Loucy (cell line): ENCODE measurements at regions not wholly inside any gene's neighbourhood (a gene's known extent, or its start where the extent isn't known, plus 50 kb on each side); places are given as distances from the start of the nearest gene placed in this dataset.
"Not testable (repeated sequence)": the region's sequence is repeated elsewhere in the genome, so short reads cannot be mapped to it uniquely, and the experiment has no call there.

ENCODE experiments used
- EZH2phosphoT487 ChIP-seq: fragments of 200-600 bp; IDR thresholded peaks from 2 replicates; pipeline ENCODE4 v1.6.1; 2018; ENCODE audit warnings: antibody characterized with exemption, mild to moderate bottlenecking, moderate library complexity, borderline replicate concordance
- TF ChIP-seq, protein P1 (sequence below): fragments of 200-600 bp; sonication (generic); conservative IDR thresholded peaks from 2 replicates; pipeline ENCODE4 v1.5.1; 2014; ENCODE audit warnings: mild to moderate bottlenecking, antibody characterized with exemption, low read length

DNA sequence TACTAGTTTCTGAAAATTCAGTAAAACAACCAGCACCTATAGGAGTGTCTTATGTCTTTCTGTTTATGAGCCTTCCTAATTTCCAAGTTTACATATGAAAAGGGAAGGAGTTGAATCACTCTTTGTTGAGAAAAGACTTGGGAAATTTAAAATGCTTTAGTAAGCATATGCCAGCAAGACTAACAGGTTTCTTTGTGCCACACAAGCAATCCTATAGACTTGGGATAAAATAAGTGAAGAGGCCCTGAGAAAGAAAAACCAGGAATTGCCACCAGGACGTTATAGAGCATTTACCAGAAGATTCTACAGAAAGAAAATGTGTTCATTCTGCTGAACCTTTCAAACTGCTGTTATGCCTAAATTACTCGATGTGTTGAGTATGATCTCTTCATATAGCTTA is 1099.1 kb downstream of the EPHA3 start:
- TF ChIP-seq, protein P1, sequence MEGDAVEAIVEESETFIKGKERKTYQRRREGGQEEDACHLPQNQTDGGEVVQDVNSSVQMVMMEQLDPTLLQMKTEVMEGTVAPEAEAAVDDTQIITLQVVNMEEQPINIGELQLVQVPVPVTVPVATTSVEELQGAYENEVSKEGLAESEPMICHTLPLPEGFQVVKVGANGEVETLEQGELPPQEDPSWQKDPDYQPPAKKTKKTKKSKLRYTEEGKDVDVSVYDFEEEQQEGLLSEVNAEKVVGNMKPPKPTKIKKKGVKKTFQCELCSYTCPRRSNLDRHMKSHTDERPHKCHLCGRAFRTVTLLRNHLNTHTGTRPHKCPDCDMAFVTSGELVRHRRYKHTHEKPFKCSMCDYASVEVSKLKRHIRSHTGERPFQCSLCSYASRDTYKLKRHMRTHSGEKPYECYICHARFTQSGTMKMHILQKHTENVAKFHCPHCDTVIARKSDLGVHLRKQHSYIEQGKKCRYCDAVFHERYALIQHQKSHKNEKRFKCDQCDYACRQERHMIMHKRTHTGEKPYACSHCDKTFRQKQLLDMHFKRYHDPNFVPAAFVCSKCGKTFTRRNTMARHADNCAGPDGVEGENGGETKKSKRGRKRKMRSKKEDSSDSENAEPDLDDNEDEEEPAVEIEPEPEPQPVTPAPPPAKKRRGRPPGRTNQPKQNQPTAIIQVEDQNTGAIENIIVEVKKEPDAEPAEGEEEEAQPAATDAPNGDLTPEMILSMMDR = not testable (repeated sequence)
- not testable (repeated sequence) for TF ChIP-seq EZH2phosphoT487
